Stimulated activated memory B cell treated with anti-CD40 and anti-IgM and Interleukin-4, amounts not matched to agents 10 μg/mL and 1 μg/mL and 100 μg/mL, for 72 hours (primary cell): ENCODE measurements at regions not wholly inside any gene's neighbourhood (a gene's known extent, or its start where the extent isn't known, plus 50 kb on each side); places are given as distances from the start of the nearest gene placed in this dataset.

Source experiments
- ATAC-seq: fragments of 150-1000 bp; cut with Tn5 transposase; 2 replicates; pipeline ENCODE4 v1.10.0; 2021
- H3K27ac Mint-ChIP-seq: one replicate; pipeline ENCODE4 v1.8.0; 2022; ENCODE audit warnings: mild to moderate bottlenecking, mixed read lengths
- H3K27me3 Mint-ChIP-seq: one replicate; pipeline ENCODE4 v1.8.0; 2022; ENCODE audit warnings: mixed read lengths
- H3K36me3 Mint-ChIP-seq: one replicate; pipeline ENCODE4 v1.8.0; 2022; ENCODE audit warnings: mixed read lengths
- H3K4me1 Mint-ChIP-seq: one replicate; pipeline ENCODE4 v1.8.0; 2022; ENCODE audit warnings: mixed read lengths
- H3K4me3 Mint-ChIP-seq: one replicate; pipeline ENCODE4 v1.8.0; 2022; ENCODE audit warnings: mild to moderate bottlenecking, moderate library complexity, mixed read lengths
- H3K9me3 Mint-ChIP-seq: one replicate; pipeline ENCODE4 v1.8.0; 2022; ENCODE audit warnings: mixed read lengths

DNA sequence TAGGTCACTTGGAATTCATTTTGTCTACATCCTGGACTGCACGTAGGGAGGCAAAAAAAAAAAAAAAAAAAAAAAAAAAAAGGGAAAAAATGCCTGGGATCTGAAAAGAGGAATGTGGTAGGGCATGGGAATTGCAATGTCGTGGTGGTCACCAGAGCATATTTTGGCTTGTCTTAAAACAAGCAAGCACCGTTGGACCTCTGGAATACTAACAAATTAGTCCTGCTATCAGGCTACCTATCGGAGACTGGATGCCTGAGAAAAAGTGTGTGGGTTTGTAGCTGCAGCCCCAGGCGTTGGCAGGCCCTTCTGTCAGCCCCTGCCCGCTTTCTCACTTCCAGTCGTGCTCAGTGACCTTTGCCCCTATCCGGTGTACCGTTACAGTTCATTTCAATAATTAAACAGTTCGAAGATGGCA lies 588.5 kb upstream of the ZEB2 start:
- Mint-ChIP-seq H3K36me3 (no peaks in the 10 kb centered on the region), H3K27me3 (no peaks in the 10 kb centered on the region), H3K4me1 (no peaks in the 10 kb centered on the region), H3K27ac (no peak overlapping the region), H3K4me3 (no peak overlapping the region), H3K9me3 (peaks cover 3% of the 10 kb centered on the region)
- ATAC-seq = no peak

DNA sequence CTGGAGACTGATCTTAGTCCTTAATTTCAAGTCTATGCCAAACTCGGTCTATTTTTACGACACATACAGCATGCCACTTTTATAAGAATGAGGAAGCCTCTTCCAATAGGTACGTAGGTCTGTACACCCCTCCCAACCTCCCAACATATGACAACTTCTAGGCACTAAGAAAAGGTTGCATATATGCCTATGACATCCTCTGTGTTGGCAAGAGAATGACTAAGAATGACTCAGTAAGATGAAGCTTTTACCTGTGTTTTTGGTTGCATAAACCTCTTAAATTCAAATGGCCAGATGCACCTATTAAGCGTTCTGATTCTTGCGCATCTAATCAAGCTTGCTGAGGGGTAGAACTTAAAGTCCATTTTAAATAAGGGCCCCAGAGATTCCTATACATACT lies 586.4 kb upstream of the ZEB2 start:
- Mint-ChIP-seq H3K9me3 (no peaks in the 10 kb centered on the region), H3K4me1 (no peaks in the 10 kb centered on the region), H3K27me3 (no peaks in the 10 kb centered on the region), H3K27ac (no peak overlapping the region), H3K4me3 (no peak overlapping the region), H3K36me3 (no peaks in the 10 kb centered on the region)
- ATAC-seq = no peak

- Mint-ChIP-seq H3K36me3 (no peaks in the 10 kb centered on the region), H3K4me3 (no peak overlapping the region), H3K4me1 (no peaks in the 10 kb centered on the region), H3K27ac (no peak overlapping the region), H3K27me3 (no peaks in the 10 kb centered on the region), H3K9me3 (no peaks in the 10 kb centered on the region)
- no peak for ATAC-seq
Observed at GRCh38 chr2:145102706-145103105, 582.8 kb upstream of the ZEB2 start.

GRCh38 chr2:145100301-145100700 lies 580.4 kb upstream of the ZEB2 start:
- H3K36me3 Mint-ChIP-seq = no peaks in the 10 kb centered on the region
- no peak overlapping the region for H3K4me3 Mint-ChIP-seq
- H3K4me1 Mint-ChIP-seq = no peaks in the 10 kb centered on the region
- H3K9me3 Mint-ChIP-seq = no peaks in the 10 kb centered on the region
- H3K27ac Mint-ChIP-seq = no peak overlapping the region
- ATAC-seq = no peak
- H3K27me3 Mint-ChIP-seq = no peaks in the 10 kb centered on the region

GRCh38 chr2:145096582-145096981 lies 576.7 kb upstream of the ZEB2 start:
- Mint-ChIP-seq H3K27me3 (no peaks in the 10 kb centered on the region), H3K27ac (no peak overlapping the region), H3K36me3 (no peaks in the 10 kb centered on the region), H3K4me1 (no peaks in the 10 kb centered on the region), H3K4me3 (no peak overlapping the region), H3K9me3 (no peaks in the 10 kb centered on the region)
- ATAC-seq = no peak

GRCh38 chr2:145095641-145096435 lies 575.9 kb upstream of the ZEB2 start:
- no peak overlapping the region for H3K4me3 Mint-ChIP-seq
- no peaks in the 10 kb centered on the region for H3K27me3 Mint-ChIP-seq
- ATAC-seq = no peak
- no peaks in the 10 kb centered on the region for H3K4me1 Mint-ChIP-seq
- peaks cover under 1% of the 10 kb centered on the region for H3K9me3 Mint-ChIP-seq
- H3K36me3 Mint-ChIP-seq = no peaks in the 10 kb centered on the region
- H3K27ac Mint-ChIP-seq = no peak overlapping the region

DNA sequence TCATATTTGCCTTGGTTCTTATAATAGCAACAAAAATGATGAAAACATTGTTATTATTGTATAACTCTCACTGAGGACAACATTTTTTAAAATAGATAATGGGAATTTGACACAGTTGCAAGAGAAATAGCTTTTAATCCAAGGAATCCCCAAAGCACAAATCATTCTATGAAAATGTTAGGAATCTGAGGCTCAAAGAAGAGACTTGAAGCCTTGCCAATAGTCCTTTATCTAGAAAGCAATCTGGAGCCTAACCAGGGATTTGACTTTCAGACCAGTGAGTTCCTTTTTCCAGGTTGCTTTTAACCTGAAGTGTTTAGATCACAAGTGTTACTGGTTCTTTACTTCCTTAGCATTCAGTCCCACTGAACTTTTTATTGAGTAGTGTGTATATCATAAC lies 574.5 kb upstream of the ZEB2 start:
- no peak overlapping the region for H3K27ac Mint-ChIP-seq
- no peak overlapping the region for H3K4me3 Mint-ChIP-seq
- H3K36me3 Mint-ChIP-seq = no peaks in the 10 kb centered on the region
- H3K4me1 Mint-ChIP-seq = no peaks in the 10 kb centered on the region
- peaks cover 5% of the 10 kb centered on the region for H3K9me3 Mint-ChIP-seq
- ATAC-seq = no peak
- no peaks in the 10 kb centered on the region for H3K27me3 Mint-ChIP-seq

DNA sequence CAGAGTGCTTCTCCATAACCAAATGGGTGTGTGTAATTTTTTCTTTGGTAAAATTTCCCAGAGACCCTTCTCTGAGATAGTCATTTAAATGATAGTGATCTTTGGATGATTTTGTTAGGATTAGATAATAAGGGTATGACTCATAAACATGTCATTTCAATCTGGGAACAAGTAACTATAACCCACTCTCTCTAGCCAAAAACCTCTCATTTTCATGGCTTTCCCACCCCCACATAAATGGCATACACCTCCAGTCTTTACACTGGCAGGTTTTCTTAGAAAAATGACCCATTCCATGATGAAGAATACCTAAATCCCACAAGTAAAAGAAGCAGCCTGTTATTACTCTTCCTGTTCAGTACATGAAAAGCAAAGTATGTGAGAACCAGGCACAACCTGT lies 572.0 kb upstream of the ZEB2 start:
- no peaks in the 10 kb centered on the region for H3K36me3 Mint-ChIP-seq
- H3K4me3 Mint-ChIP-seq = no peak overlapping the region
- peaks cover 10% of the 10 kb centered on the region for H3K27me3 Mint-ChIP-seq
- H3K9me3 Mint-ChIP-seq = peaks cover 5% of the 10 kb centered on the region
- H3K27ac Mint-ChIP-seq = no peak overlapping the region
- no peak for ATAC-seq
- H3K4me1 Mint-ChIP-seq = no peaks in the 10 kb centered on the region

DNA sequence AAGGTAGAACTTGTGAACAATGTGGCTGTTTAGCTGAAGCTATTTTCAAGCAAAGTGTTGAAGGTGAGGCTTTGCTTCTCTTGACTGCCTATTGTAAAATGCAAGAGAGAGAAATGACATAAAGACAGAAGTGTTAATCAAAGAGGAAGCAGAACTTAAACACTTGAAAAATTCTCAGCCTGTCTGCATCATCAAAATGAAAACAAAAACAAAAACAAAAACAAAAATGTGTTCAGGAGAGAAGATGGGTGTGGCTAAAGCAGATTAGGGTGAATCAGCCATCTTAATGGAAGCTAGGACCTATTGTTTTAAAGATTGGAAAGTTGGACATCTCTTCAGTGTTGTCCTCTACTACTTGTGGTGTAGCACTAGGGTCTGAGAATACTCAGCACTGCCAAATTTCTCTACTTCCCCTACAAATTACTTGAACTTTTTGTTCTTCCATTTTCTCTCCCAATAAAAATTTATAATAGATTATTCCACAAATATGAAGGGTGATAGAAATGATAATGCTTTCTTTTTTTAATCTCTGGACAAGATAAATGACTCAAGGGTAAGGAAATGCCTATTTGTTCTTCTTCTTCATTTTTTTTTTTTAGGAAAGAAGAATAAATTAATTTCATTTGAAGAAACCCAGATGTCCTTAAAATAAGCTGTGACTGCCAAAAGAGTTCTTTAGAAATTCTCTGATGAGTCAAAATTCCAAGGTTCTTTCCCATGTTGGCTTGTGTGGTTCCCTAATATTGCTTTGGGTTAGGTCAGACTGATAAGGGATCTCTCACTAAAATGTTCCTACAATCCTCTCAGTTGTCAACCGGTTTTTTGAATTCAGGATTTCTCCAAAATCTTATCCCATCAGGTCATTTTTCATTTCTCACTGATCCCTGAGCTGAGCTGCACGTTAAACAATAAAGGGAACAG lies 571.2 kb upstream of the ZEB2 start:
- H3K27me3 Mint-ChIP-seq = peaks cover 10% of the 10 kb centered on the region
- no peak overlapping the region for H3K4me3 Mint-ChIP-seq
- no peaks in the 10 kb centered on the region for H3K36me3 Mint-ChIP-seq
- peaks cover 5% of the 10 kb centered on the region for H3K9me3 Mint-ChIP-seq
- ATAC-seq = no peak
- no peak overlapping the region for H3K27ac Mint-ChIP-seq
- H3K4me1 Mint-ChIP-seq = no peaks in the 10 kb centered on the region

- peaks cover 5% of the 10 kb centered on the region for H3K9me3 Mint-ChIP-seq
- H3K27ac Mint-ChIP-seq = no peak overlapping the region
- peaks cover 10% of the 10 kb centered on the region for H3K27me3 Mint-ChIP-seq
- ATAC-seq = no peak
- no peak overlapping the region for H3K4me3 Mint-ChIP-seq
- H3K4me1 Mint-ChIP-seq = no peaks in the 10 kb centered on the region
- H3K36me3 Mint-ChIP-seq = no peaks in the 10 kb centered on the region
Observed at GRCh38 chr2:145088756-145089155, 568.8 kb upstream of the ZEB2 start.

DNA sequence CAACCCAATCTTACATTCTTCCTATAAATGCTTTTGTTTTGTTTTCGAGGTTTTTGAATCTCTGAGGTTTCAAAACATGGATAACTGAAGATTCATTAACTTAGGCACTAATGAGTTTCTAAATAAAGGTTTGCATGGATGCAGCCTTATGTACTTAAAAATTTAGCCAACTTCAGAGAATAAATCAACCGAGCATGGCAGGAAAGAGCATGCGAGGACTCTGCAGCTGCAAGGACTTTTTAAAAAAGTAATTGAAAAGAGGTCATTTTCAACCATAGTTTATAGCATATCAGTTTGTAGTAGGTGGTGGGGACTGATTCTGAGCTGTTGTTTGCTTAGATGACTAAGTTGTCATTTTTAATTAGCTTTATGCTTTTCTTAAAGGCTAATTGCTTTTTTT lies 567.0 kb upstream of the ZEB2 start:
- peaks cover 10% of the 10 kb centered on the region for H3K27me3 Mint-ChIP-seq
- H3K4me1 Mint-ChIP-seq = no peaks in the 10 kb centered on the region
- no peaks in the 10 kb centered on the region for H3K36me3 Mint-ChIP-seq
- no peak for ATAC-seq
- peaks cover 5% of the 10 kb centered on the region for H3K9me3 Mint-ChIP-seq
- no peak overlapping the region for H3K27ac Mint-ChIP-seq
- H3K4me3 Mint-ChIP-seq = no peak overlapping the region

DNA sequence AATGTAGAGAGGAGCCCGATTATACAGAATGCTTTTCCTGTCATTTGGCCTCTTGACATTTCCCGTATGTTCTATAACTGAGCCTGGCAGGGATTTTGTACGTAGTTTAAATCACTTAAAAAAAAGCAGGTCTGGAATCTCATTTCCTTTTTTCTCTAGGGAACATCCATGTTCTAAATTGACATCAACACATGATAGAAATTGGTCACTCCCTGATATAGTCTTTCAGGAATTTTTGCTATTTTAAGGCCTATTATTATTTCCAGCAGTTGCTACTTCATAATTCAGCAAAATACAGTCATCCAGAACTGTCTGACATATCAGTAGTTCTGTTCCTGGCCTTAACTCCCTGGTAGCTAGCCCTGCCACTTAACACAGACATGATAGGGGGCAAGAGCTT lies 565.7 kb upstream of the ZEB2 start:
- H3K27me3 Mint-ChIP-seq = peaks cover 10% of the 10 kb centered on the region
- no peak overlapping the region for H3K27ac Mint-ChIP-seq
- no peak for ATAC-seq
- H3K36me3 Mint-ChIP-seq = no peaks in the 10 kb centered on the region
- peaks cover 3% of the 10 kb centered on the region for H3K9me3 Mint-ChIP-seq
- H3K4me1 Mint-ChIP-seq = no peaks in the 10 kb centered on the region
- no peak overlapping the region for H3K4me3 Mint-ChIP-seq

DNA sequence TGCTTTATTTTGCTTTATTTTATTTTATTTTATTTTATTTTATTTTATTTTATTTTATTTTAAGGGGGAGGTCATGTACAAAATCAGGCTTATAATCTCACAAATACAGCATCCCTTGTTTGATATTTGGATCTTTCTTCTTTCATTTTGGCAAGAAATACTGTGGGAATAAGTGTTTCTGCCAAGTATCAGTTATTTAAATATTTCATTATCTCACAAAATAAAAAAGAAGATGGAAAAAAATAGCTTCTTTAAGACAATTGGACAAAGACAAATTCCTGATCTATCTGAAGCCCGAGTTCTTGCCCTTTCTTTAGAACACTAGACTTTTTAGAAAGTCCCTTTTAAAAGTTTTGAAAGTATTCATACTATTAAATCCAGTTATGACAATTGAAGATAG lies 560.5 kb upstream of the ZEB2 start:
- H3K27me3 Mint-ChIP-seq = no peaks in the 10 kb centered on the region

DNA sequence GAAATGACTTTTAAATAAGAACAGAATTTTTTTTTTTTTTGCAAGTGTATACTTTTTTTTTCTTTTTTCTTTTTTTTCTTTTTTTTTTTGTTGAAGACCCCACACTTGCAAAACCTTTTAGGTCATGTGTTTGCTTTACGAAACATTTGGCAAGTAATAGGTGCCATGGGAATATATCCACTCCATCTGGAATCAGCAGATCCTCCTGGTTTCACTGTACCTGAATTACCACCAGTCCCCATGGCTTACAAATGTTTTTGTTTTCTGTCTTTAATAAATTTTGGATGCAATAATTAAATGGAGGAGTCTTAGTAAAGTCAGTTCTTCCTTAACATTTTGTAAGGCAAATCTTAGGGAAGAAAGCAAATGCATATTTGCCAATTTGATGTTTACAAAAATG lies 559.7 kb upstream of the ZEB2 start:
- ATAC-seq = no peak
- Mint-ChIP-seq H3K36me3 (no peaks in the 10 kb centered on the region), H3K9me3 (no peaks in the 10 kb centered on the region), H3K4me1 (no peaks in the 10 kb centered on the region), H3K27ac (no peak overlapping the region), H3K4me3 (no peak overlapping the region), H3K27me3 (no peaks in the 10 kb centered on the region)

More for the DNA sequence above, 560.5 kb upstream of the ZEB2 start:
- no peaks in the 10 kb centered on the region for H3K4me1 Mint-ChIP-seq
- H3K4me3 Mint-ChIP-seq = no peak overlapping the region
- no peak overlapping the region for H3K27ac Mint-ChIP-seq
- no peaks in the 10 kb centered on the region for H3K36me3 Mint-ChIP-seq
- no peak for ATAC-seq
- H3K9me3 Mint-ChIP-seq = no peaks in the 10 kb centered on the region

- no peak overlapping the region for H3K4me3 Mint-ChIP-seq
- ATAC-seq = no peak
- H3K27ac Mint-ChIP-seq = no peak overlapping the region
- no peaks in the 10 kb centered on the region for H3K4me1 Mint-ChIP-seq
- no peaks in the 10 kb centered on the region for H3K27me3 Mint-ChIP-seq
- H3K9me3 Mint-ChIP-seq = no peaks in the 10 kb centered on the region
- no peaks in the 10 kb centered on the region for H3K36me3 Mint-ChIP-seq
Observed at GRCh38 chr2:145078923-145079322, 559.0 kb upstream of the ZEB2 start.

- ATAC-seq = no peak
- H3K4me3 Mint-ChIP-seq = no peak overlapping the region
- H3K4me1 Mint-ChIP-seq = no peaks in the 10 kb centered on the region
- no peaks in the 10 kb centered on the region for H3K27me3 Mint-ChIP-seq
- H3K9me3 Mint-ChIP-seq = no peaks in the 10 kb centered on the region
- H3K36me3 Mint-ChIP-seq = no peaks in the 10 kb centered on the region
- no peak overlapping the region for H3K27ac Mint-ChIP-seq
Observed at GRCh38 chr2:145076085-145076484, 556.2 kb upstream of the ZEB2 start.
